Karpas-422 (cell line): ENCODE measurements at regions not wholly inside any gene's neighbourhood (a gene's known extent, or its start where the extent isn't known, plus 50 kb on each side); places are given as distances from the start of the nearest gene placed in this dataset.

Experiments
- DNase-seq: peaks from one replicate; pipeline ENCODE4 v3.0.0-alpha.2; 2015
- H2AFZ ChIP-seq: fragments of 200-600 bp; sonication (generic); 2 replicates; pipeline ENCODE4 v1.6.1; 2014; ENCODE audit warnings: antibody characterized with exemption, low read length, mixed read lengths
- H3K27ac ChIP-seq: fragments of 200-600 bp; sonication (generic); 2 replicates; pipeline ENCODE4 v1.5.1; 2014; ENCODE audit warnings: mild to moderate bottlenecking, low read length, moderate library complexity
- H3K27me3 ChIP-seq: fragments of 200-600 bp; sonication (generic); 2 replicates; pipeline ENCODE4 v1.6.1; 2014; ENCODE audit warnings: low read length, mixed read lengths
- H3K36me3 ChIP-seq: fragments of 200-600 bp; sonication (generic); 2 replicates; pipeline ENCODE4 v1.6.1; 2014; ENCODE audit warnings: low read length, mixed read lengths; ENCODE audit not compliant: insufficient read depth
- H3K4me1 ChIP-seq: fragments of 200-600 bp; sonication (generic); 2 replicates; pipeline ENCODE4 v1.6.1; 2014; ENCODE audit warnings: mild to moderate bottlenecking, low read length, mixed read lengths
- H3K4me2 ChIP-seq: fragments of 200-600 bp; sonication (generic); 2 replicates; pipeline ENCODE4 v1.6.1; 2014; ENCODE audit warnings: low read length, low read depth, mild to moderate bottlenecking; ENCODE audit not compliant: poor library complexity, severe bottlenecking
- H3K4me3 ChIP-seq: fragments of 200-600 bp; sonication (generic); 2 replicates; pipeline ENCODE4 v1.5.1; 2014; ENCODE audit warnings: mild to moderate bottlenecking, antibody characterized with exemption, low read length, mixed read lengths
- H3K79me2 ChIP-seq: fragments of 200-600 bp; sonication (generic); 2 replicates; pipeline ENCODE4 v1.6.1; 2014; ENCODE audit warnings: mild to moderate bottlenecking, low read length, mixed read lengths
- H3K9ac ChIP-seq: fragments of 200-600 bp; sonication (generic); 2 replicates; pipeline ENCODE4 v1.6.0; 2014; ENCODE audit warnings: low read length
- H3K9me2 ChIP-seq: fragments of 200-600 bp; sonication (generic), shearing (Covaris generic); replicated peaks from 2 replicates; pipeline ENCODE4 v1.6.0; 2014; ENCODE audit warnings: mild to moderate bottlenecking, low read length, moderate library complexity; ENCODE audit not compliant: insufficient read depth
- H3K9me3 ChIP-seq: fragments of 300-700, 200-600 bp; sonication (generic); 2 replicates; pipeline ENCODE4 v1.6.1; 2014; ENCODE audit warnings: low read length, mixed read lengths
- H4K20me1 ChIP-seq: fragments of 200-600 bp; sonication (generic); 2 replicates; pipeline ENCODE4 v1.6.1; 2014; ENCODE audit warnings: mild to moderate bottlenecking, antibody characterized with exemption, low read length, low read depth; ENCODE audit not compliant: insufficient read depth

GRCh38 chr7:113402005-113402404 lies 283.7 kb upstream of the SMIM30 start:
- no peak overlapping the region for H3K27ac ChIP-seq
- DNase-seq = no peak
- no peaks in the 10 kb centered on the region for H3K27me3 ChIP-seq
- no peak overlapping the region for H3K9ac ChIP-seq
- no peak overlapping the region for H3K4me2 ChIP-seq
- no peaks in the 10 kb centered on the region for H3K9me3 ChIP-seq
- no peak overlapping the region for H2AFZ ChIP-seq
- no peaks in the 10 kb centered on the region for H4K20me1 ChIP-seq
- H3K36me3 ChIP-seq = no peaks in the 10 kb centered on the region
- no peaks in the 10 kb centered on the region for H3K9me2 ChIP-seq
- H3K4me3 ChIP-seq = no peak overlapping the region
- H3K79me2 ChIP-seq = no peaks in the 10 kb centered on the region
- H3K4me1 ChIP-seq = no peaks in the 10 kb centered on the region

DNA sequence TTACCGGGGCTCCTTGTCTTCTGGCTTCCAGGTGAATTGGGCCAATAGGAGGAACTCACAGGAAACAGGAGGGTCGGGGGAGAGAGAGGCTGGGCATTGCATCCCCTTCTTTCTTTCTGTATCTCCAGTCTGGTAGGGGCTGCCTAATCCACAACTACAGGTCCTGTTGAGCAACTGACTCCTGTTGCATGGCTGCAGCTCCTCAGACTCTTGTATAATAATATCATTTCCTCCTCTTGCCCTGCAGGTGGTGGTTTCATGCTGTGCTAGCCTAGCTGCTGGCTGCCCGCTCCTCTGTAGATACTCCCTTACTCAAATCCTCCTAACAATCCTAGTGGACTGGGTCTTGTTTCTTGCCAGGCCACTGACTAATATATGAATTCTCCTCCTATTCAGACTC lies 276.5 kb upstream of the SMIM30 start:
- Histone ChIP-seq H3K9me2 (no peaks in the 10 kb centered on the region), H3K79me2 (no peaks in the 10 kb centered on the region), H3K9ac (no peak overlapping the region), H4K20me1 (no peaks in the 10 kb centered on the region), H3K4me2 (no peak overlapping the region), H3K4me3 (no peak overlapping the region), H3K4me1 (no peaks in the 10 kb centered on the region), H3K9me3 (no peaks in the 10 kb centered on the region), H2AFZ (no peak overlapping the region), H3K36me3 (no peaks in the 10 kb centered on the region), H3K27me3 (no peaks in the 10 kb centered on the region), H3K27ac (no peak overlapping the region)
- no peak for DNase-seq

GRCh38 chr7:113392841-113393540 lies 274.6 kb upstream of the SMIM30 start:
- Histone ChIP-seq H3K9me2 (no peaks in the 10 kb centered on the region), H3K4me3 (no peak overlapping the region), H3K4me1 (no peaks in the 10 kb centered on the region), H3K36me3 (no peaks in the 10 kb centered on the region), H2AFZ (no peak overlapping the region), H3K9ac (no peak overlapping the region), H3K27ac (no peak overlapping the region), H4K20me1 (no peaks in the 10 kb centered on the region), H3K27me3 (no peaks in the 10 kb centered on the region), H3K79me2 (no peaks in the 10 kb centered on the region), H3K4me2 (no peak overlapping the region), H3K9me3 (no peaks in the 10 kb centered on the region)
- no peak for DNase-seq

GRCh38 chr7:113392421-113392820 lies 274.1 kb upstream of the SMIM30 start:
- no peak overlapping the region for H2AFZ ChIP-seq
- no peaks in the 10 kb centered on the region for H3K9me2 ChIP-seq
- no peak overlapping the region for H3K27ac ChIP-seq
- H3K4me2 ChIP-seq = no peak overlapping the region
- H3K4me3 ChIP-seq = no peak overlapping the region
- H3K4me1 ChIP-seq = no peaks in the 10 kb centered on the region
- no peaks in the 10 kb centered on the region for H3K36me3 ChIP-seq
- H3K9me3 ChIP-seq = no peaks in the 10 kb centered on the region
- no peak for DNase-seq
- H3K79me2 ChIP-seq = no peaks in the 10 kb centered on the region
- H3K27me3 ChIP-seq = no peaks in the 10 kb centered on the region
- no peaks in the 10 kb centered on the region for H4K20me1 ChIP-seq
- no peak overlapping the region for H3K9ac ChIP-seq

GRCh38 chr7:113389112-113389646 lies 270.8 kb upstream of the SMIM30 start:
- no peaks in the 10 kb centered on the region for H3K36me3 ChIP-seq
- DNase-seq = no peak
- no peak overlapping the region for H3K4me3 ChIP-seq
- no peaks in the 10 kb centered on the region for H3K79me2 ChIP-seq
- H3K9me3 ChIP-seq = no peaks in the 10 kb centered on the region
- H3K4me2 ChIP-seq = no peak overlapping the region
- no peaks in the 10 kb centered on the region for H3K4me1 ChIP-seq
- no peak overlapping the region for H3K27ac ChIP-seq
- no peaks in the 10 kb centered on the region for H4K20me1 ChIP-seq
- H3K9ac ChIP-seq = no peak overlapping the region
- no peaks in the 10 kb centered on the region for H3K27me3 ChIP-seq
- no peak overlapping the region for H2AFZ ChIP-seq
- H3K9me2 ChIP-seq = no peaks in the 10 kb centered on the region

- Histone ChIP-seq H3K9ac (no peak overlapping the region), H3K27ac (no peak overlapping the region), H3K79me2 (no peaks in the 10 kb centered on the region), H3K4me2 (no peak overlapping the region), H3K9me2 (no peaks in the 10 kb centered on the region), H2AFZ (no peak overlapping the region), H3K27me3 (no peaks in the 10 kb centered on the region), H3K36me3 (no peaks in the 10 kb centered on the region), H3K4me3 (no peak overlapping the region), H4K20me1 (no peaks in the 10 kb centered on the region), H3K9me3 (no peaks in the 10 kb centered on the region), H3K4me1 (no peaks in the 10 kb centered on the region)
- DNase-seq = no peak
These were observed 265.3 kb upstream of the SMIM30 start for GRCh38 chr7:113383638-113384037.

DNA sequence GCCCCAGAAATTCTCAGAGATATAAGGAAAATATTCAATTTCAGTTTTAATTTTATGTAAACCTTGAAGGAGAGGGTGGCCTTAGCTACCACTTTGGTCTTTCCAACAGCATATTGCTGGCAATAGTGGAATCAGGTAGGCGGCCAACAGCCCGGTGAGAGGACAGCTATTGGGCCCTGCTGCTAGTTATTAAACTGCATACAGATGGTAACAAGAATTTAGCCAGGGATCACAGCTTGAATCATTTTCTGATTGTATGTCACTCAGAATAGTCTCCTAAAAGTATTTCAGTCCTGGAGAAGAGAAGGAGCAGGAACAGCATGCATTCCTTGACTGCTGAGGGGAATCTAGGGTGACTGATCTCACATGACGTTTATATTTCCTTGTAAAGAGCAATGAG lies 261.4 kb upstream of the SMIM30 start:
- Histone ChIP-seq H4K20me1 (no peaks in the 10 kb centered on the region), H3K9ac (no peak overlapping the region), H3K4me2 (no peak overlapping the region)

DNA sequence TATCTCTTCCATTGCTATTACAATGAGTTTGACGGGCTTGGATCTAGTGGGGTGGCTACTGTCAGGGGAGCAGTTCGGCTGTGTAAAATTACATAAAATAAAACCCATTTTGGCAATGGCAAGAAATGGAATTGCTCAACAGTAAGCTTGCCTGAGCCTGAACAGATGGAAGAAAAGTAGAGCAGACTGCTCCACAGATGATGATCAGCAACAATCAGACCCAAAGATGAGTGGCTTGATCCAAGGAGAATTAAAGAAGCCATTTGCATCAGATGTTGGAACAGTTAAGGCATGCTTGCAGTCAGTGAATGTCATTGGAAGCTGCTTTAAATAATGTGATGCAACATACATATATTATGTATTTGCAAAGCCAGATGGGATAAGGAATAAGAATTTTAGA lies 256.6 kb upstream of the SMIM30 start:
- Histone ChIP-seq H4K20me1 (no peaks in the 10 kb centered on the region), H3K27me3 (no peaks in the 10 kb centered on the region), H2AFZ (no peak overlapping the region), H3K79me2 (no peaks in the 10 kb centered on the region), H3K4me2 (no peak overlapping the region), H3K4me3 (no peak overlapping the region), H3K9me2 (no peaks in the 10 kb centered on the region), H3K4me1 (no peaks in the 10 kb centered on the region), H3K27ac (no peak overlapping the region), H3K9me3 (no peaks in the 10 kb centered on the region), H3K36me3 (no peaks in the 10 kb centered on the region), H3K9ac (no peak overlapping the region)
- no peak for DNase-seq

More for the DNA sequence above, 261.4 kb upstream of the SMIM30 start:
- Histone ChIP-seq H3K27ac (no peak overlapping the region), H3K9me3 (no peaks in the 10 kb centered on the region), H3K9me2 (no peaks in the 10 kb centered on the region), H3K27me3 (no peaks in the 10 kb centered on the region), H3K36me3 (no peaks in the 10 kb centered on the region), H3K4me1 (no peaks in the 10 kb centered on the region), H3K79me2 (no peaks in the 10 kb centered on the region), H2AFZ (no peak overlapping the region), H3K4me3 (no peak overlapping the region)
- DNase-seq = no peak
